ENCODE measurements at regions not wholly inside any gene's neighbourhood (a gene's known extent, or its start where the extent isn't known, plus 50 kb on each side); places are given as distances from the start of the nearest gene placed in this dataset.

- no peak overlapping the region for H3K4me2 ChIP-seq (ENCODE audit: control insufficient read depth, insufficient read depth)
- in situ Hi-C loops (cut with MboI) (no loop called here), intact Hi-C loops (cut with micrococcal nuclease; ENCODE audit: unreplicated experiment) (no loop called here)
- BruUV-seq (replicated peaks) = no TSS peak
- ATAC-seq = no peak
- H3K9me3 ChIP-seq (replicated peaks; ENCODE audit: control insufficient read depth, insufficient read depth, low read length) = no peaks in the 10 kb centered on the region
- H3K4me1 ChIP-seq (ENCODE audit: control insufficient read depth, insufficient read depth, low read length) = no peaks in the 10 kb centered on the region
- no peaks in the 10 kb centered on the region for H3K27me3 ChIP-seq (replicated peaks in 1 of 2; ENCODE audit: control insufficient read depth in 2 of 2, insufficient read depth in 2 of 2, low read length in 1 of 2)
- H3K9ac ChIP-seq (ENCODE audit: control insufficient read depth, insufficient read depth, low read length) = no peak overlapping the region
- ChIA-PET CTCF (no interaction called here), POLR2A (no interaction called here), SMC1A (ENCODE audit: uncharacterized antibody, unreplicated experiment) (interaction anchor here (1.0 kb wide), 1 partner anchor 17 kb away, joined by 3 read pairs; no protein-coding TSS in a partner anchor), RAD21 (ENCODE audit: unreplicated experiment) (no interaction called here)
- no peaks in the 10 kb centered on the region for H4K20me1 ChIP-seq (ENCODE audit: control insufficient read depth, insufficient read depth)
- FAIRE-seq = no peak
- H3K4me3 ChIP-seq = no peak overlapping the region
- H3K79me2 ChIP-seq (ENCODE audit: control insufficient read depth, insufficient read depth, low read length) = no peaks in the 10 kb centered on the region
- TF ChIP-seq ZNF274 (IDR thresholded peaks at IDR 0.05; ENCODE audit: insufficient read depth, insufficient read length) (no peak), BCL3 (IDR thresholded peaks at IDR 0.05; ENCODE audit: borderline replicate concordance, insufficient read depth, low read depth, low read length, poor library complexity, severe bottlenecking) (no peak), ZNF592 (IDR thresholded peaks at IDR 0.05) (no peak), RELB (IDR thresholded peaks at IDR 0.05; ENCODE audit: low read depth) (no peak)
- H3K36me3 ChIP-seq (ENCODE audit: control insufficient read depth in 2 of 2, insufficient read depth in 2 of 2, low read length in 1 of 2) = no peaks in the 10 kb centered on the region
- H2AFZ ChIP-seq (ENCODE audit: control insufficient read depth, low read depth, low read length) = no peak overlapping the region
- no peak for DNase-seq (ENCODE audit: low read depth, low spot score)
- no peak overlapping the region for H3K27ac ChIP-seq (ENCODE audit: control insufficient read depth, insufficient read depth)
- WGBS (ENCODE audit: insufficient coverage, insufficient replicate concordance, low lambda C conversion rate, missing lambda C conversion rate) = 0% methylated on average over 4 of the region's 4 CpGs
Observed at GRCh38 chr13:65600702-65601101, 1629.4 kb downstream of the PCDH9 start.
